Colonic mucosa (tissue), 4 donors: ENCODE measurements at regions not wholly inside any gene's neighbourhood (a gene's known extent, or its start where the extent isn't known, plus 50 kb on each side); places are given as distances from the start of the nearest gene placed in this dataset.

Experiments used
- DNase-seq: peaks from one replicate; pipeline ENCODE4 v3.0.0-alpha.2; 2020
- H3K27ac ChIP-seq: fragments of 200-600 bp; one replicate; pipeline ENCODE4 v1.8.0; 2021
- H3K27me3 ChIP-seq: fragments of 200-600 bp; one replicate; pipeline ENCODE4 v1.8.0; 2021
- H3K36me3 ChIP-seq: fragments of 200-600 bp; one replicate; pipeline ENCODE4 v1.8.0; 2021
- H3K4me1 ChIP-seq: fragments of 200-600 bp; one replicate; pipeline ENCODE4 v1.8.0; 2021; ENCODE audit warnings: mild to moderate bottlenecking
- H3K4me3 ChIP-seq: fragments of 200-600 bp; one replicate; pipeline ENCODE4 v1.8.0; 2021
- H3K9ac ChIP-seq, 2 donors: one replicate each; pipeline ENCODE4 v1.7.0; 2013; ENCODE audit warnings: control low read depth in 2 of 2, low read depth in 2 of 2, low read length in 2 of 2
- H3K9me3 ChIP-seq: fragments of 200-600 bp; one replicate; pipeline ENCODE4 v1.8.0; 2021
- CTCF ChIP-seq: fragments of 200-600 bp; IDR thresholded peaks from one replicate; pipeline ENCODE4 v1.8.0; 2022; ENCODE audit warnings: antibody characterized with exemption, mild to moderate bottlenecking
- intact Hi-C: fragments of 100-400 bp; cut with DNase I; formaldehyde crosslinking; loops from one replicate; pipeline ENCODE4 v1.14.1; 2022
- donor health status: healthy.
- donor health status: DM: no; HTN: no; CAD: no.
- donor health status: DM: no; HTN: no; CAD: no.

GRCh38 chr5:109929376-109929775 lies 239.6 kb downstream of the MAN2A1 start:
- Histone ChIP-seq H3K4me3 (no peak overlapping the region), H3K9me3 (no peaks in the 10 kb centered on the region), H3K4me1 (no peaks in the 10 kb centered on the region), H3K36me3 (no peaks in the 10 kb centered on the region), H3K9ac (no peak overlapping the region), H3K27me3 (no peaks in the 10 kb centered on the region), H3K27ac (no peak overlapping the region)
- no peak for DNase-seq
- intact Hi-C loops, result no loop called here
- TF ChIP-seq CTCF, result no peak

- Histone ChIP-seq H3K9ac (no peak overlapping the region), H3K27ac (no peak overlapping the region), H3K4me1 (no peaks in the 10 kb centered on the region), H3K9me3 (no peaks in the 10 kb centered on the region), H3K36me3 (no peaks in the 10 kb centered on the region), H3K27me3 (no peaks in the 10 kb centered on the region), H3K4me3 (no peak overlapping the region)
- no peak for DNase-seq
- intact Hi-C loops, result no loop called here
- no peak for TF ChIP-seq CTCF
Measured at GRCh38 chr5:109929911-109930310, 240.2 kb downstream of the MAN2A1 start.

GRCh38 chr5:109931049-109931780 lies 241.5 kb downstream of the MAN2A1 start:
- H3K36me3 ChIP-seq, result no peaks in the 10 kb centered on the region
- no peaks in the 10 kb centered on the region for H3K4me1 ChIP-seq
- DNase-seq, result no peak
- H3K4me3 ChIP-seq, result no peak overlapping the region
- H3K27me3 ChIP-seq, result no peaks in the 10 kb centered on the region
- intact Hi-C loops, result no loop called here
- H3K9ac ChIP-seq, result no peak overlapping the region
- no peaks in the 10 kb centered on the region for H3K9me3 ChIP-seq
- no peak overlapping the region for H3K27ac ChIP-seq
- TF ChIP-seq CTCF, result no peak

- no peak overlapping the region for H3K27ac ChIP-seq
- no peaks in the 10 kb centered on the region for H3K36me3 ChIP-seq
- H3K4me1 ChIP-seq, result no peaks in the 10 kb centered on the region
- no peaks in the 10 kb centered on the region for H3K27me3 ChIP-seq
- no peak for TF ChIP-seq CTCF
- no peak overlapping the region for H3K9ac ChIP-seq
- no peak overlapping the region for H3K4me3 ChIP-seq
- DNase-seq, result no peak
- intact Hi-C loops, result no loop called here
- no peaks in the 10 kb centered on the region for H3K9me3 ChIP-seq
Measured at GRCh38 chr5:109935833-109936490, 246.2 kb downstream of the MAN2A1 start.

- DNase-seq, result no peak
- Histone ChIP-seq H3K4me1 (no peaks in the 10 kb centered on the region), H3K4me3 (no peak overlapping the region), H3K27me3 (no peaks in the 10 kb centered on the region), H3K36me3 (no peaks in the 10 kb centered on the region), H3K9ac (no peak overlapping the region), H3K9me3 (no peaks in the 10 kb centered on the region), H3K27ac (no peak overlapping the region)
- no peak for TF ChIP-seq CTCF
- intact Hi-C loops, result no loop called here
Measured at GRCh38 chr5:109936996-109937395, 247.3 kb downstream of the MAN2A1 start.
